ENCODE measurements at regions not wholly inside any gene's neighbourhood (a gene's known extent, or its start where the extent isn't known, plus 50 kb on each side); places are given as distances from the start of the nearest gene placed in this dataset.

GRCh38 chr1:14115976-14116375 is 416.0 kb downstream of the PRDM2 start:
- ATAC-seq: no peak
- intact Hi-C loops (cut with DNase I): no loop called here

DNA sequence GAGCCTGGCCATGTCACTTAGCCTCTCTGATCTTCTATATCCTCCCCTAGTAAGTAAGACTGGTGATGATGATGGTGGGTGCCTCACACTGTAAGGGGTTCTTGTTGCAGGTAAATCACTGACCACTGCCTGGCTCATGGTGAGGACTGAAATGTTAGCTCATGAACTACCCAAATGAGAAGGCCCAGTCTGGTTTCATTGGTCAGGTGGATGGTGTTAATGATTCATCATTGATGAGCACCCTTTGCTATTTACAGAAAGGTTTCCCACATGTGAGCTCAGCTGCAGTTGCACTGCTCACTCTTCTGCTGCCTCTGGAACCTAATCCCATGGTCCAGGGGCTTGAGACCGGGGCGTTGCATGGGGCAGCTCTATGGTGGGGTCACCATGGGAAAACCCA is 417.7 kb downstream of the PRDM2 start:
- Histone ChIP-seq H3K9me3 (no peaks in the 10 kb centered on the region), H3K27me3 (ENCODE audit: low read depth) (no peaks in the 10 kb centered on the region), H3K27ac (no peak overlapping the region), H3K36me3 (no peaks in the 10 kb centered on the region), H3K4me3 (no peak overlapping the region), H3K4me1 (no peaks in the 10 kb centered on the region)
- DNase-seq (no peak), ATAC-seq (no peak)
- intact Hi-C loops (cut with DNase I): no loop called here
- TF ChIP-seq, protein P1, sequence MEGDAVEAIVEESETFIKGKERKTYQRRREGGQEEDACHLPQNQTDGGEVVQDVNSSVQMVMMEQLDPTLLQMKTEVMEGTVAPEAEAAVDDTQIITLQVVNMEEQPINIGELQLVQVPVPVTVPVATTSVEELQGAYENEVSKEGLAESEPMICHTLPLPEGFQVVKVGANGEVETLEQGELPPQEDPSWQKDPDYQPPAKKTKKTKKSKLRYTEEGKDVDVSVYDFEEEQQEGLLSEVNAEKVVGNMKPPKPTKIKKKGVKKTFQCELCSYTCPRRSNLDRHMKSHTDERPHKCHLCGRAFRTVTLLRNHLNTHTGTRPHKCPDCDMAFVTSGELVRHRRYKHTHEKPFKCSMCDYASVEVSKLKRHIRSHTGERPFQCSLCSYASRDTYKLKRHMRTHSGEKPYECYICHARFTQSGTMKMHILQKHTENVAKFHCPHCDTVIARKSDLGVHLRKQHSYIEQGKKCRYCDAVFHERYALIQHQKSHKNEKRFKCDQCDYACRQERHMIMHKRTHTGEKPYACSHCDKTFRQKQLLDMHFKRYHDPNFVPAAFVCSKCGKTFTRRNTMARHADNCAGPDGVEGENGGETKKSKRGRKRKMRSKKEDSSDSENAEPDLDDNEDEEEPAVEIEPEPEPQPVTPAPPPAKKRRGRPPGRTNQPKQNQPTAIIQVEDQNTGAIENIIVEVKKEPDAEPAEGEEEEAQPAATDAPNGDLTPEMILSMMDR (IDR thresholded peaks at IDR 0.05): no peak

More at GRCh38 chr1:14115976-14116375, 416.0 kb downstream of the PRDM2 start:
- TF ChIP-seq, protein P1 (IDR thresholded peaks at IDR 0.05): no peak
- Histone ChIP-seq H3K27me3 (ENCODE audit: low read depth) (no peaks in the 10 kb centered on the region), H3K4me3 (no peak overlapping the region), H3K4me1 (no peaks in the 10 kb centered on the region), H3K36me3 (no peaks in the 10 kb centered on the region), H3K27ac (no peak overlapping the region), H3K9me3 (no peaks in the 10 kb centered on the region)
- DNase-seq: no peak

GRCh38 chr1:14118691-14119485 is 418.9 kb downstream of the PRDM2 start:
- TF ChIP-seq, protein P1 (IDR thresholded peaks at IDR 0.05): no peak
- DNase-seq (no peak), ATAC-seq (no peak)
- no peaks in the 10 kb centered on the region for H3K36me3 ChIP-seq
- no peak overlapping the region for H3K4me3 ChIP-seq
- H3K4me1 ChIP-seq: no peaks in the 10 kb centered on the region
- no peaks in the 10 kb centered on the region for H3K27me3 ChIP-seq (ENCODE audit: low read depth)
- intact Hi-C loops (cut with DNase I): no loop called here
- no peak overlapping the region for H3K27ac ChIP-seq
- no peaks in the 10 kb centered on the region for H3K9me3 ChIP-seq

DNA sequence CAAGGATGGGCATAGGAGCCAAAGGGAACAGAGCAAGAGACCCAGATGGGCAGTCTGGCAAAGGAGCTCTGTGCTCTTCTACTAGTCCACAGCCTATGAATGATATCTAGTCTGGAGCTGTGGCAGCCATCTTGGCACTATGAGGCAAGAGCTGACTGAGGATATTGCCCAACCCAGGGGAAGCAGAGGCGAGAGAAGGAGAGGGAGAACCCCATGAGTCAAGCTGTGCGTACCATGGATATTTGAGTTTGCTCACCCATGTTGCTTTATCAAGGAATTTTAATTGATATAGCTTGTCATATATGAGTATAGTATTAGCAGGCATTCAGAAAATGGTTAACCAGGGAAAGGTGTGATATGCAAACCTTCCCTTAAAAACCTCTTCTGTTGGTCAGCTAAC is 420.9 kb downstream of the PRDM2 start:
- Histone ChIP-seq H3K4me3 (no peak overlapping the region), H3K9me3 (no peaks in the 10 kb centered on the region), H3K36me3 (no peaks in the 10 kb centered on the region), H3K27ac (no peak overlapping the region), H3K27me3 (ENCODE audit: low read depth) (no peaks in the 10 kb centered on the region), H3K4me1 (no peaks in the 10 kb centered on the region)
- TF ChIP-seq, protein P1 (IDR thresholded peaks at IDR 0.05): no peak
- ATAC-seq: no peak
- intact Hi-C loops (cut with DNase I): no loop called here
- no peak for DNase-seq

DNA sequence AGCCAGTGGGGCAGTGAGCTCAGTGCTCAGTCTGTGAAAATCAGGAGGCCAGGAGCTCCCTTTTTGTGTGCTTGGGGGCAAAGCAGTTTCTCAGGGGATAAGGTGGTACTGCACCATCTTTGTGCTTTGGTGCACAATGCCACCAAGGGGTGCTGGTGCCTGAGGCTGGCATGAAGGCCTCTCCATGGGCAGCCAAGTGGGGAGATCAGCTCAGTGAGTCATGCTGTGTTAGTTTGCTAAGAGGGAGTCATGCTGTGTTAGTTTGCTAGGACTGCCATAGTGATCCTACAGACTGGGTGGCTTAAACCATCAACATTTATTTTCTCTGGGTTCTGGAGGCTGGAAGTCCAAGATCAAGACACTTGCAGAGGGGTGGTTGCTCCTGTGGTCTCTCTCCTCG is 428.1 kb downstream of the PRDM2 start:
- H3K4me3 ChIP-seq: no peak overlapping the region
- DNase-seq: no peak
- TF ChIP-seq, protein P1 (IDR thresholded peaks at IDR 0.05): no peak
- no peaks in the 10 kb centered on the region for H3K36me3 ChIP-seq
- no peak for ATAC-seq
- H3K4me1 ChIP-seq: no peaks in the 10 kb centered on the region
- H3K9me3 ChIP-seq: no peaks in the 10 kb centered on the region
- no peak overlapping the region for H3K27ac ChIP-seq
- no peaks in the 10 kb centered on the region for H3K27me3 ChIP-seq (ENCODE audit: low read depth)
- intact Hi-C loops (cut with DNase I): no loop called here

Measured in lower lobe of right lung (tissue), 2 donors.